K562 (cell line): ENCODE measurements at regions not wholly inside any gene's neighbourhood (a gene's known extent, or its start where the extent isn't known, plus 50 kb on each side); places are given as distances from the start of the nearest gene placed in this dataset.

Experiments used
- ATAC-seq: fragments of 200-7000 bp; cut with Tn5 transposase; 3 replicates; pipeline ENCODE4 v1.9.1; 2020; ENCODE audit warnings: moderate library complexity
- BruUV-seq: library from RNA; stranded (reverse); fragments of 400-500 nt; replicated peaks from 2 replicates; lab custom pipeline; 2021; lab: Mats Ljungman, UMichigan
- CTCF ChIA-PET: fragments of 300-600 bp; formaldehyde crosslinking; extraction: SDS; loops from one replicate; lab custom pipeline; 2021; ENCODE audit warnings: low intra/inter-chr PET ratio; lab: Yijun Ruan, JAX
- POLR2A ChIA-PET: fragments of 300-600, 350-650 bp; sonication (Branson Sonifier 250); formaldehyde crosslinking; extraction: SDS; loops from one replicate; lab custom pipeline; 2021; ENCODE audit warnings: antibody characterized with exemption, inconsistent platforms; lab: Yijun Ruan, JAX
- DNase-seq, 4 experiments: peaks; one replicate each; pipeline versions ENCODE4 v3.0.0 to v3.0.0-alpha.2; 2011 to 2018; ENCODE audit warnings: low spot score in 3 of 4, mixed read lengths in 3 of 4; ENCODE audit errors: extremely low read depth in 1 of 4
- FAIRE-seq: peaks from 2 replicates; lab custom pipeline; 2011; peaks lifted over from hg19 to GRCh38; lab: Jason Lieb, UNC
- H2AFZ ChIP-seq: 2 replicates; pipeline ENCODE4 v1.6.0; 2011; ENCODE audit warnings: low read depth, low read length, control low read depth, inconsistent platforms
- H3K27ac ChIP-seq: fragments of 200-600 bp; 3 replicates; pipeline ENCODE4 v1.8.0; 2011; ENCODE audit warnings: low read depth, mild to moderate bottlenecking, control low read depth, inconsistent platforms, low read length, moderate library complexity, mixed read lengths; ENCODE audit errors: extremely low read depth
- H3K27me3 ChIP-seq, 2 experiments: fragments of 300-600 bp in 1 of 2; 2 replicates in 1 of 2; 3 replicates in 1 of 2; pipeline versions ENCODE4 v1.6.0 to v1.8.0; 2011; ENCODE audit warnings: inconsistent platforms in 2 of 2, low read length in 2 of 2, mild to moderate bottlenecking in 1 of 2, mixed read lengths in 1 of 2, moderate library complexity in 1 of 2; ENCODE audit not compliant: control insufficient read depth in 2 of 2, insufficient read depth in 2 of 2
- H3K36me3 ChIP-seq: fragments of 300-600 bp; 3 replicates; pipeline ENCODE4 v1.8.0; 2011; ENCODE audit warnings: mild to moderate bottlenecking, low read length, inconsistent platforms; ENCODE audit not compliant: control insufficient read depth, insufficient read depth
- H3K4me1 ChIP-seq, 2 experiments: fragments of 200-600 bp in 1 of 2; replicated peaks in 1 of 2; 2 replicates in 1 of 2; 3 replicates in 1 of 2; pipeline versions ENCODE4 v1.5.1 to v1.8.0; 2011; ENCODE audit warnings: inconsistent platforms in 2 of 2, low read length in 2 of 2, mild to moderate bottlenecking in 1 of 2, mixed read lengths in 1 of 2, moderate library complexity in 1 of 2; ENCODE audit not compliant: control insufficient read depth in 2 of 2, insufficient read depth in 2 of 2
- H3K4me2 ChIP-seq: 2 replicates; pipeline ENCODE4 v1.6.1; 2011; ENCODE audit warnings: low read length, control low read depth, inconsistent platforms, mixed read lengths; ENCODE audit not compliant: insufficient read depth
- H3K4me3 ChIP-seq: fragments of 200-600 bp; sonication (generic), shearing (Covaris generic); 2 replicates; pipeline ENCODE4 v1.5.1; 2016; ENCODE audit warnings: control low read depth, inconsistent platforms
- H3K79me2 ChIP-seq: fragments of 200-600 bp; 3 replicates; pipeline ENCODE4 v1.8.0; 2011; ENCODE audit warnings: low read length, inconsistent platforms; ENCODE audit not compliant: control insufficient read depth, insufficient read depth
- H3K9ac ChIP-seq, 2 experiments: 2 replicates each; pipeline versions ENCODE4 v1.6.0 to v1.6.1; 2011; ENCODE audit warnings: low read depth in 2 of 2, low read length in 2 of 2, control low read depth in 1 of 2, inconsistent platforms in 1 of 2, mild to moderate bottlenecking in 1 of 2, mixed read lengths in 1 of 2; ENCODE audit not compliant: insufficient read depth in 1 of 2
- H3K9me1 ChIP-seq: one replicate; pipeline ENCODE4 v1.6.0; 2011; ENCODE audit warnings: inconsistent platforms, mild to moderate bottlenecking, low read length, moderate library complexity; ENCODE audit not compliant: control insufficient read depth, insufficient read depth
- H3K9me3 ChIP-seq: replicated peaks from 2 replicates; pipeline ENCODE4 v1.5.1; 2011; ENCODE audit warnings: low read depth, low read length, inconsistent platforms; ENCODE audit not compliant: control insufficient read depth, insufficient read depth
- H4K20me1 ChIP-seq: replicated peaks from 2 replicates; pipeline ENCODE4 v1.6.1; 2011; ENCODE audit warnings: low read length, inconsistent platforms, mixed read lengths; ENCODE audit not compliant: control insufficient read depth, insufficient read depth
- ARID4B ChIP-seq: sonication (generic); formaldehyde crosslinking; IDR thresholded peaks from 2 replicates; pipeline ENCODE4 v1.8.0; 2022; ENCODE audit warnings: mild to moderate bottlenecking, missing genetic modification reagents
- ARNT ChIP-seq, 2 experiments: fragments of 450-650 bp; IDR thresholded peaks; 2 replicates each; pipeline ENCODE4 v1.6.1; 2016; ENCODE audit warnings: mild to moderate bottlenecking in 1 of 2
- BCL6 ChIP-seq: fragments of 250-450 bp; sonication (Bioruptor Pico); IDR thresholded peaks from 2 replicates; pipeline ENCODE4 v1.4.0; 2020
- FOS ChIP-seq: IDR thresholded peaks from 3 replicates; pipeline ENCODE4 v1.6.1; 2011; ENCODE audit not compliant: insufficient read length; ENCODE audit errors: extremely low read depth
- FOSL1 ChIP-seq: fragments of 200-800 bp; sonication (Bioruptor generic); conservative IDR thresholded peaks from 2 replicates; pipeline ENCODE4 v1.6.1; 2016; ENCODE audit warnings: missing genetic modification characterization, missing compliant biosample characterization
- KAT7 ChIP-seq: sonication (generic); formaldehyde crosslinking; IDR thresholded peaks from 2 replicates; pipeline ENCODE4 v1.8.0; 2022; ENCODE audit warnings: missing genetic modification reagents, mild to moderate bottlenecking, borderline replicate concordance
- PTTG1 ChIP-seq: fragments of 450-650 bp; IDR thresholded peaks from 2 replicates; pipeline ENCODE4 v1.6.1; 2016; ENCODE audit warnings: low read depth, mild to moderate bottlenecking, missing genetic modification characterization, missing compliant biosample characterization
- RFX5 ChIP-seq: IDR thresholded peaks from 2 replicates; pipeline ENCODE4 v1.6.1; 2011; ENCODE audit warnings: low read depth, mild to moderate bottlenecking, improper control_type of control experiment, low read length
- STAT6 ChIP-seq: sonication (generic); formaldehyde crosslinking; IDR thresholded peaks from 2 replicates; pipeline ENCODE4 v1.8.1; 2023; ENCODE audit warnings: mild to moderate bottlenecking, missing genetic modification reagents
- TCF3 ChIP-seq: sonication (generic); formaldehyde crosslinking; IDR thresholded peaks from 2 replicates; pipeline ENCODE4 v1.4.0; 2020; ENCODE audit warnings: mild to moderate bottlenecking, missing genetic modification reagents
- TEAD2 ChIP-seq: fragments of 450-650 bp; IDR thresholded peaks from 2 replicates; pipeline ENCODE4 v1.6.1; 2016; ENCODE audit warnings: missing genetic modification characterization, control low read depth, missing compliant biosample characterization
- ZNF609 ChIP-seq: sonication (generic); formaldehyde crosslinking; IDR thresholded peaks from 2 replicates; pipeline ENCODE4 v1.8.1; 2023; ENCODE audit warnings: missing genetic modification reagents, mild to moderate bottlenecking, borderline replicate concordance
- WGBS: fragments of 100-300 bp; shearing (Covaris generic); methylation state at CpG from one replicate; pipeline ENCODE4 v1.1.6; 2016; ENCODE audit warnings: low coverage, mixed read lengths; ENCODE audit not compliant: insufficient coverage; ENCODE audit errors: missing lambda C conversion rate; 5-methylcytosine and 5-hydroxymethylcytosine counted together
- in situ Hi-C: fragments of 300-500 bp; cut with MboI; formaldehyde crosslinking; loops from 4 replicates; pipeline ENCODE4 v1.15.0; 2018; ENCODE audit warnings: inconsistent platforms, mixed read lengths
- intact Hi-C: fragments of 100-400 bp; cut with micrococcal nuclease; formaldehyde crosslinking; loops from 2 replicates; pipeline ENCODE4 v1.14.2; 2022

- DNase-seq: no peak
- no peak overlapping the region for H3K9ac ChIP-seq
- H3K4me1 ChIP-seq: no peaks in the 10 kb centered on the region
- in situ Hi-C loops: no loop called here
- H4K20me1 ChIP-seq: no peaks in the 10 kb centered on the region
- H3K4me2 ChIP-seq: no peak overlapping the region
- H3K27me3 ChIP-seq: peaks cover 0 to 3% of the 10 kb centered on the region in 2 experiments; a peak in 4 of 5 replicates
- no peaks in the 10 kb centered on the region for H3K36me3 ChIP-seq
- ATAC-seq: no peak
- H3K9me1 ChIP-seq: no peaks in the 10 kb centered on the region
- FAIRE-seq: no peak
- no peak overlapping the region for H3K27ac ChIP-seq
- CTCF ChIA-PET: no interaction called here
- no peak overlapping the region for H3K4me3 ChIP-seq
- intact Hi-C loops: no loop called here
- BruUV-seq: no TSS peak
- no peak overlapping the region for H2AFZ ChIP-seq
- no peaks in the 10 kb centered on the region for H3K79me2 ChIP-seq
- POLR2A ChIA-PET: no interaction called here
- whole genome bisulfite sequencing: 0% methylated on average over 2 of the region's 2 CpGs
- H3K9me3 ChIP-seq: no peaks in the 10 kb centered on the region
- TF ChIP-seq ARNT (IDR thresholded peaks at IDR 0.05) (no peak), BCL6 (CRISPR knock-in tag) (no peak), STAT6 (no peak), KAT7 (CRISPR knock-in tag) (no peak), FOS (no peak), TCF3 (CRISPR knock-in tag) (no peak), ARID4B (CRISPR knock-in tag) (no peak), RFX5 (no peak), PTTG1 (tag) (no peak), TEAD2 (no peak), FOSL1 (tag) (no peak), ZNF609 (CRISPR knock-in tag) (no peak)
Measured at GRCh38 chr2:235274023-235274422, 219.8 kb upstream of the AGAP1 start.
